GM12874 (cell line): ENCODE measurements at regions not wholly inside any gene's neighbourhood (a gene's known extent, or its start where the extent isn't known, plus 50 kb on each side); places are given as distances from the start of the nearest gene placed in this dataset.

Experiments used
- TF ChIP-seq, protein P1 (sequence below): IDR thresholded peaks from 2 replicates; pipeline ENCODE4 v1.5.1; 2011; ENCODE audit warnings: low read depth, mild to moderate bottlenecking, control low read depth, low read length, moderate library complexity; ENCODE audit not compliant: insufficient read depth

DNA sequence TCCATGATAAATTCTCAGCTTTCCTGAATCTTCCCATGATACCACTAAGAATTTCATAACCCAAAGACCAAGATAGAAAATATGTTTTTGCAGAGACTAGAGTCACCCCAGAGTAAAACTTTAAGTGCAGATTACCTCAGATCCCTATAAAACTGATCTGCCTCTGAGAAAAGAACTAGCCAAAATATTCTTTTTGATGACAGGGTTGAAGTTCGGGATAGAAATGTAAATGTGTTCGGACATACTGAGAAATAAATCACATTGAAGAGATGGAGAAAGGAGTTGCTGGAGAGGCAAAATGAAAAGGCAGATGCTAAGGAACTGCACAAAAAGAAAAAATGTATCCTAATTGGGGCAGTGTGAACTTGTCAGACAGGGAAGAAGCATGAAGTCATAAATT, 501.8 kb downstream of the ANKRD50 start:
- TF ChIP-seq, protein P1, sequence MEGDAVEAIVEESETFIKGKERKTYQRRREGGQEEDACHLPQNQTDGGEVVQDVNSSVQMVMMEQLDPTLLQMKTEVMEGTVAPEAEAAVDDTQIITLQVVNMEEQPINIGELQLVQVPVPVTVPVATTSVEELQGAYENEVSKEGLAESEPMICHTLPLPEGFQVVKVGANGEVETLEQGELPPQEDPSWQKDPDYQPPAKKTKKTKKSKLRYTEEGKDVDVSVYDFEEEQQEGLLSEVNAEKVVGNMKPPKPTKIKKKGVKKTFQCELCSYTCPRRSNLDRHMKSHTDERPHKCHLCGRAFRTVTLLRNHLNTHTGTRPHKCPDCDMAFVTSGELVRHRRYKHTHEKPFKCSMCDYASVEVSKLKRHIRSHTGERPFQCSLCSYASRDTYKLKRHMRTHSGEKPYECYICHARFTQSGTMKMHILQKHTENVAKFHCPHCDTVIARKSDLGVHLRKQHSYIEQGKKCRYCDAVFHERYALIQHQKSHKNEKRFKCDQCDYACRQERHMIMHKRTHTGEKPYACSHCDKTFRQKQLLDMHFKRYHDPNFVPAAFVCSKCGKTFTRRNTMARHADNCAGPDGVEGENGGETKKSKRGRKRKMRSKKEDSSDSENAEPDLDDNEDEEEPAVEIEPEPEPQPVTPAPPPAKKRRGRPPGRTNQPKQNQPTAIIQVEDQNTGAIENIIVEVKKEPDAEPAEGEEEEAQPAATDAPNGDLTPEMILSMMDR, result no peak

DNA sequence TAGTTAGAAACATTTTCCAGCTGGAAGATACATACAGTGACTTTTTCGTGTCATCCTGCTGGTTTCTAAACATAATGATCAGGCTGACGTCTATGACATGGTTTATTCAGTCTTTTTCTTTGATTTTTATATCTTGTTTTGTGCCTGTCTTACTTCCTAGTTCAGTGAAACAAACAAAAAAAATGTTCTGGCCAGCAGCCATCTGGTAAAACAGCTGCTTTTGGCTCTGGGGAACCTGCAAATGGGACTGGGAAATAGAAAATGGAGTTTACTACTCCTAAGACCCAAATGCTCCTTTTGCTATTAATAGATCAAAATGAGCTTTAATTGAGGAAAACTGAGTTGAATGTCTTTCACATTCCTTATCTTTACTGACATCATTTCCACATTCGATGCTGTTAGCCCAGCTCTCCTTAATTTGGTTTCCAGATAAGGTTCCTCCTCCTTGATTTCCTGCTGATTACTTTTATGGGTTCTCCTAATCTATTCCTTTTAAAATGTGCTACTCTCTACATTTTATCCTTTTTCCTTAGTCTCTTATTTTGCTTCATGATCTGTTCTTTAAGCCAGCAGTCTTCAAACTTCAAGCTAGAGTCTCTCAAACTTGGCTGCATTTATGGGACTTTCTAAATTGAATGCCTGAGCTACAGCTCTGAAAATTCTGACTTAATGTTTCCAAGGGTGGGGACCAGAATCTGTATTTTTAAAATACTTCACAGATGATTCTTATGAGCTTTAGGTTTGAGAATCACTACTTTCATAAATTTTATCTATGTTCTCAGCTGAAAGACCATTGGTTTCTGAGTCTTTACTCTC, 499.5 kb downstream of the ANKRD50 start:
- TF ChIP-seq, protein P1, result no peak

DNA sequence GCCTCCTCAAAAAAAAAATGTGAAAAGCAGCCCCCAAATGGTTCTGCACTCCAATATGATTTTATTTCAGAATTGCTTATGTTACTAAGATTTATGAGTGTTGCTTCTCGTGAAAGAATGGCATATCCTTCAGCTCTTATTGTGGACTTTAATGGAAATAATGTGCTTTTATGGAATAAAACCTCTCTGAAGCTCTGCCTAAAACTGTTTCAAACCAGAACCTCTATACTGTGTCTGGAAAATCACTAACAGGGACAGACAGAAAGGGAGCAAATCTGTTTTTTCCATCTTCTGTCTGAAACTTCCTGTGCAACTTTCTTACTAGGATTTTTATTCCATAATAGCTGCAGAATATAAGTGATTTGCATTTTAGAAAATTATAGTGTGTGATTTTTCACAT, 493.1 kb downstream of the ANKRD50 start:
- TF ChIP-seq, protein P1, result no peak

DNA sequence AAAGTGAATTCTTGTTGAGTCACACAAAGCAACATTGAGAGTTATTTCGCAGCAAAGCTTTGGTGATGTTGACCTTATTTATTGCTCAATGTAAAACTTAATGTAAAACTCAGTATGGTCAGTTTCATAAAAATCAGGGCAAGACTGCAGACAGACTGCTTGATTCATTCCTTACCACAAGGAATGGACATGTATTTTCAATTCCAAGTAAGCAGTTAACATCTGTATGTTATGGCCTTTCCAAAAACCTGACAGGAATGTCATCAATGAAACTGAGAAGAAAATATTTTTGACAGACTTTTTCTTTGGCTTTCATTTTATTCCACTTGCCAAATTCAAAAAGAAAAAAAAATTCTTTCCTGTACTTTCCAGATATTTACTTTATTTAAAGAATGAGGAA, 488.3 kb downstream of the ANKRD50 start:
- TF ChIP-seq, protein P1, result no peak

DNA sequence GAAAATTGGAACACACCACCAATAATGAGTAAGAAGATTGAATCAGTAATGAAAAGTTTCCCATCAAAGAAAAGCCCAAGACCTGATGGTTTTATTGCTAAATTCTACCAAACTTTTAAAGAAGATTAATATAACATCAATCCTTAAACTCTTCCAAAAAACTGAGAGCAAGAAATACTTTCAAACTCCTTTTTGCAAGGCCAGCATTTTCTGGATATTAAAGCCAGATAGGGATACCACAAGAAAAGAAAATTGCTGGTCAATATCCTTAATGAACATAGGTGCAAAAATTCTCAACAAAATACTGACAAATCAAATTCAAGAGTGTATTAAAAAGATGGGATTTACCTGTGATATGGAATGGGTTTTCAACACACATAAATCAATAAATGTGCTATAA, 484.6 kb downstream of the ANKRD50 start:
- TF ChIP-seq, protein P1, result no peak

DNA sequence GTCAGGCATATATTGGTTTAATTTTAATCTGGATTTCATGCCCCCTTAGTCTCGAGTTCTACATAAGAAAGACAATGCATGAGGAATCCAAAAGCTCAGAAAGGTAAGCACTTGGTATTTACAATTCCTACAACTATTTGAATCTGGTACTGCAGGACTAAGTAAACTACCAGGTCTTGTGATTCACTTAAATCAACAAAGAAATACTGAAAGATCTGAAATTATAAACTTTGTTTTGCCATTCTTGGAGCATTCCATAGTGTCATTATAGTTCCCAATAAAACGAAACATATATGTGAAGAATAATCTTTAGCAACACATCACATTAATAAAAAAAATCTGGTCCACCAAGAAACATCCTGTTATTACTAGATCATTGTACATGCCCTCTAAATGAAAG, 482.3 kb downstream of the ANKRD50 start:
- TF ChIP-seq, protein P1, result no peak

DNA sequence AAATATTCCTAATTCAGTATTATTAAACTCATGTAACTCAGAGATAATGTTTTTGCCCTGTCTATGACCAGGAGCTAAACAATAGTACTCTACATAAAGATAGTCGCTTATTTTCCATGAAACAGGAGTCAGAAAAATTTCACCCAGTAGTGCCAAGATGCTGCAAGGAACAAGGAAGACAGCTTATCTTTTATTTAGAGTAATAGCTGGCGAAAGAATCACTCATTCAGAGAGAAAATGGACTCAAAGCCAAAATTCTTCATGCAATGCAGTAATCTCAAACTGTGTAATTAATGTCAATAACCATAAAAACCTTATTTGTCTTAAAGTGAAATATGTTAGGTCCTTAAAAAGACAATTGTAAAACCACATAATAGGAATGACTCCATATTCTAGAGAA, 477.8 kb downstream of the ANKRD50 start:
- TF ChIP-seq, protein P1, result no peak
